A549 (cell line): ENCODE measurements at regions not wholly inside any gene's neighbourhood (a gene's known extent, or its start where the extent isn't known, plus 50 kb on each side); places are given as distances from the start of the nearest gene placed in this dataset.

Source experiments
- ATAC-seq, 2 experiments: fragments of 200-7000 bp in 1 of 2; fragments of >200 bp in 1 of 2; cut with Nextera tagmentation in 1 of 2; cut with Tn5 transposase in 1 of 2; 3 replicates each; pipeline versions ENCODE4 v1.8.0 to v1.9.1; 2018 to 2020; ENCODE audit warnings: mild to moderate bottlenecking in 1 of 2, moderate library complexity in 1 of 2
- CTCF ChIA-PET: fragments of 300-600 bp; sonication (Branson Sonifier 250); formaldehyde crosslinking; extraction: SDS; loops from one replicate; lab custom pipeline; 2021; ENCODE audit warnings: antibody characterized with exemption, inconsistent platforms; lab: Yijun Ruan, JAX
- POLR2A ChIA-PET: fragments of 350-600 bp; formaldehyde crosslinking; extraction: SDS; loops from one replicate; lab custom pipeline; 2021; ENCODE audit warnings: antibody characterized with exemption, inconsistent platforms; lab: Yijun Ruan, JAX
- DNase-seq, 2 experiments: peaks; one replicate each; pipeline versions ENCODE4 v3.0.0 to v3.0.0-alpha.2; 2011 to 2016; ENCODE audit warnings: low read depth in 1 of 2, low spot score in 1 of 2
- FAIRE-seq: peaks from 2 replicates; lab custom pipeline; 2011; peaks lifted over from hg19 to GRCh38; lab: Jason Lieb, UNC
- H3K27ac ChIP-seq, 2 experiments: fragments of >200 bp; sonication (Bioruptor Twin); formaldehyde crosslinking; 3 replicates each; pipeline ENCODE4 v1.5.1; 2016 to 2017
- H3K4me1 ChIP-seq: fragments of >200 bp; sonication (Bioruptor Twin); formaldehyde crosslinking; 3 replicates; pipeline ENCODE4 v1.6.1; 2016
- H3K4me2 ChIP-seq: fragments of >200 bp; sonication (Bioruptor Twin); formaldehyde crosslinking; 3 replicates; pipeline ENCODE4 v1.6.1; 2016
- H3K4me3 ChIP-seq: fragments of >200 bp; sonication (Bioruptor Twin); formaldehyde crosslinking; 3 replicates; pipeline ENCODE4 v1.5.1; 2016
- H3K9me3 ChIP-seq: fragments of >200 bp; sonication (Bioruptor Twin); formaldehyde crosslinking; 3 replicates; pipeline ENCODE4 v1.6.1; 2016
- BCL3 ChIP-seq: fragments of >200 bp; sonication (Bioruptor Twin); formaldehyde crosslinking; IDR thresholded peaks from 3 replicates; pipeline ENCODE4 v1.6.1; 2016
- BHLHE40 ChIP-seq: IDR thresholded peaks from 2 replicates; pipeline ENCODE4 v1.6.1; 2012; ENCODE audit warnings: low read depth, low read length, inconsistent platforms
- CHD4 ChIP-seq: fragments of 200-600 bp; sonication (generic); IDR thresholded peaks from 2 replicates; pipeline ENCODE4 v1.6.1; 2016; ENCODE audit warnings: antibody characterized with exemption, mild to moderate bottlenecking, borderline replicate concordance
- CTCF ChIP-seq: fragments of >200 bp; sonication (Bioruptor Twin); formaldehyde crosslinking; IDR thresholded peaks from 3 replicates; pipeline ENCODE4 v1.5.1; 2016
- EHMT2 ChIP-seq: fragments of 200-600 bp; sonication (generic); IDR thresholded peaks from 2 replicates; pipeline ENCODE4 v1.6.1; 2016; ENCODE audit warnings: antibody characterized with exemption, low read depth, mild to moderate bottlenecking, moderate library complexity
- FOXS1 ChIP-seq: fragments of 250-450 bp; sonication (Bioruptor Pico); IDR thresholded peaks from 2 replicates; pipeline ENCODE4 v1.5.0; 2020; ENCODE audit warnings: mild to moderate bottlenecking, moderate library complexity
- GATA3 ChIP-seq: IDR thresholded peaks from 2 replicates; pipeline ENCODE4 v1.6.1; 2012; ENCODE audit warnings: borderline replicate concordance
- HES2 ChIP-seq: fragments of >200 bp; sonication (Bioruptor Twin); formaldehyde crosslinking; IDR thresholded peaks from 2 replicates; pipeline ENCODE4 v1.6.1; 2016
- HEYL ChIP-seq: fragments of 250-450 bp; sonication (Bioruptor Pico); IDR thresholded peaks from 2 replicates; pipeline ENCODE4 v1.8.0; 2021; ENCODE audit warnings: mild to moderate bottlenecking, moderate library complexity
- HMGXB4 ChIP-seq: fragments of 250-450 bp; sonication (Bioruptor Pico); IDR thresholded peaks from 2 replicates; pipeline ENCODE4 v1.5.0; 2021; ENCODE audit warnings: mild to moderate bottlenecking, moderate library complexity, borderline replicate concordance
- HOXB13 ChIP-seq: fragments of 250-450 bp; sonication (Bioruptor Pico); IDR thresholded peaks from 2 replicates; pipeline ENCODE4 v1.5.0; 2020; ENCODE audit warnings: low read depth, mild to moderate bottlenecking, moderate library complexity
- JUN ChIP-seq, 2 experiments: fragments of >200 bp; sonication (Bioruptor Twin); formaldehyde crosslinking; IDR thresholded peaks; 2 replicates in 1 of 2; 3 replicates in 1 of 2; pipeline ENCODE4 v1.6.1; 2016 to 2017
- KDM1A ChIP-seq: fragments of 200-600 bp; sonication (generic); IDR thresholded peaks from 2 replicates; pipeline ENCODE4 v1.6.1; 2016; ENCODE audit warnings: low read depth, mild to moderate bottlenecking
- KDM5A ChIP-seq: fragments of 200-600 bp; sonication (generic); IDR thresholded peaks from 2 replicates; pipeline ENCODE4 v1.6.1; 2016; ENCODE audit warnings: antibody characterized with exemption, mild to moderate bottlenecking
- MAZ ChIP-seq: fragments of 150-350 bp; IDR thresholded peaks from 2 replicates; pipeline ENCODE4 v1.6.1; 2014; ENCODE audit warnings: antibody characterized with exemption, low read depth, low read length, borderline replicate concordance
- MYC ChIP-seq: IDR thresholded peaks from 2 replicates; pipeline ENCODE4 v1.6.1; 2012; ENCODE audit warnings: mild to moderate bottlenecking, inconsistent platforms, low read length, improper control_type of control experiment, borderline replicate concordance
- NPAS2 ChIP-seq: fragments of 250-450 bp; sonication (Bioruptor Pico); IDR thresholded peaks from 2 replicates; pipeline ENCODE4 v1.8.0; 2022; ENCODE audit warnings: mild to moderate bottlenecking, moderate library complexity, borderline replicate concordance
- POLR2A ChIP-seq: IDR thresholded peaks from 2 replicates; pipeline ENCODE4 v1.6.1; 2012; ENCODE audit warnings: mild to moderate bottlenecking, low read length
- RAD21 ChIP-seq, 2 experiments: fragments of >200 bp in 1 of 2; sonication (Bioruptor Twin) in 1 of 2; formaldehyde crosslinking in 1 of 2; IDR thresholded peaks in 1 of 2; conservative IDR thresholded peaks in 1 of 2; 2 replicates in 1 of 2; 3 replicates in 1 of 2; pipeline ENCODE4 v1.6.1; 2012 to 2018; ENCODE audit warnings: inconsistent platforms in 1 of 2
- RCOR1 ChIP-seq: fragments of 150-350 bp; IDR thresholded peaks from 2 replicates; pipeline ENCODE4 v1.6.1; 2014; ENCODE audit warnings: antibody characterized with exemption, low read length, low read depth
- RNF2 ChIP-seq: fragments of 200-600 bp; sonication (generic); IDR thresholded peaks from 2 replicates; pipeline ENCODE4 v1.6.1; 2016; ENCODE audit warnings: low read depth, mild to moderate bottlenecking, antibody characterized with exemption, moderate library complexity, borderline replicate concordance
- SMC3 ChIP-seq: fragments of >200 bp; sonication (Bioruptor Twin); formaldehyde crosslinking; IDR thresholded peaks from 3 replicates; pipeline ENCODE4 v1.6.1; 2018; ENCODE audit warnings: inconsistent platforms
- TP53 ChIP-seq: fragments of 250-450 bp; sonication (Bioruptor Pico); IDR thresholded peaks from 2 replicates; pipeline ENCODE4 v1.5.0; 2021; ENCODE audit warnings: mild to moderate bottlenecking, moderate library complexity
- USF2 ChIP-seq: fragments of 450-650 bp; IDR thresholded peaks from 2 replicates; pipeline ENCODE4 v1.6.1; 2014; ENCODE audit warnings: antibody characterized with exemption
- ZNF302 ChIP-seq: fragments of 250-450 bp; sonication (Bioruptor Pico); IDR thresholded peaks from 2 replicates; pipeline ENCODE4 v1.9.0; 2021; ENCODE audit warnings: inconsistent platforms, mild to moderate bottlenecking, moderate library complexity
- WGBS: methylation state at CpG from one replicate; pipeline ENCODE4 v1.1.6; 2017; ENCODE audit errors: missing lambda C conversion rate; 5-methylcytosine and 5-hydroxymethylcytosine counted together

- no peaks in the 10 kb centered on the region for H3K9me3 ChIP-seq
- 100% methylated on average over 2 of the region's 2 CpGs for WGBS
- DNase-seq (no peak), ATAC-seq (no peak), FAIRE-seq (no peak)
- peaks cover 68% of the 10 kb centered on the region for H3K4me1 ChIP-seq
- TF ChIP-seq MYC (no peak), BCL3 (no peak), POLR2A (no peak), GATA3 (no peak), BHLHE40 (no peak), CTCF (no peak), FOXS1 (CRISPR knock-in tag) (no peak), ZNF302 (CRISPR knock-in tag) (no peak), KDM1A (no peak), RCOR1 (no peak), HMGXB4 (CRISPR knock-in tag) (no peak), NPAS2 (no peak)
- POLR2A ChIA-PET = no interaction called here
- peak overlapping the region; percentile 62 for H3K4me2 ChIP-seq
- CTCF ChIA-PET = interaction anchor here (0.6 to 5.2 kb wide), 11 partner anchors 10 to 126 kb away, joined by 3 to 68 read pairs (median 7); no protein-coding TSS in a partner anchor
- H3K4me3 ChIP-seq = no peak overlapping the region
- peak overlapping the region; percentile 65 to 82; a peak in 5 of 6 replicates for H3K27ac ChIP-seq
Observed at GRCh38 chr1:39131940-39132339, 72.6 kb upstream of the MACF1 start.

GRCh38 chr1:39132505-39133339 is 71.8 kb upstream of the MACF1 start:
- ATAC-seq (peak; percentile 55 to 80; a peak in 5 of 6 replicates), FAIRE-seq (no peak), DNase-seq (peak; percentile 22 to 55)
- Histone ChIP-seq H3K4me2 (peak overlapping the region; percentile 62), H3K4me1 (peaks cover 64% of the 10 kb centered on the region), H3K9me3 (no peaks in the 10 kb centered on the region), H3K4me3 (no peak overlapping the region), H3K27ac (peak overlapping the region; percentile 65 to 82)
- 34% methylated on average over 8 of the region's 9 CpGs for WGBS
- ChIA-PET POLR2A (interaction anchor here (1.0 kb wide), 1 partner anchor 26 kb away, joined by 3 read pairs; no protein-coding TSS in a partner anchor), CTCF (interaction anchor here (0.6 to 5.2 kb wide), 14 partner anchors 9 to 733 kb away, joined by 3 to 68 read pairs (median 4); no protein-coding TSS in a partner anchor)
- TF ChIP-seq ZNF302 (CRISPR knock-in tag) (no peak), EHMT2 (no peak), RNF2 (no peak), KDM1A (no peak), KDM5A (no peak), JUN (IDR thresholded peaks at IDR 0.05) (no peak), BHLHE40 (no peak), TP53 (no peak), MAZ (no peak), HES2 (no peak), CHD4 (no peak), GATA3 (no peak), HEYL (no peak), HOXB13 (CRISPR knock-in tag) (no peak), USF2 (no peak), RAD21 (conservative IDR thresholded peaks at IDR 0.05 in 1 of 2, IDR thresholded peaks at IDR 0.05 in 1 of 2) (no peak), SMC3 (no peak)
